Caki2 (cell line): ENCODE measurements at regions not wholly inside any gene's neighbourhood (a gene's known extent, or its start where the extent isn't known, plus 50 kb on each side); places are given as distances from the start of the nearest gene placed in this dataset.

Source experiments
- DNase-seq: peaks from one replicate; pipeline ENCODE4 v3.0.0-alpha.2; 2015; ENCODE audit warnings: low read depth
- in situ Hi-C: cut with HindIII; loops from 2 replicates; pipeline ENCODE4 v1.10.0; 2016; ENCODE audit warnings: low sequenced_read_pairs, low pct_unique_long_range_greater_than_20kb, mixed read lengths

DNA sequence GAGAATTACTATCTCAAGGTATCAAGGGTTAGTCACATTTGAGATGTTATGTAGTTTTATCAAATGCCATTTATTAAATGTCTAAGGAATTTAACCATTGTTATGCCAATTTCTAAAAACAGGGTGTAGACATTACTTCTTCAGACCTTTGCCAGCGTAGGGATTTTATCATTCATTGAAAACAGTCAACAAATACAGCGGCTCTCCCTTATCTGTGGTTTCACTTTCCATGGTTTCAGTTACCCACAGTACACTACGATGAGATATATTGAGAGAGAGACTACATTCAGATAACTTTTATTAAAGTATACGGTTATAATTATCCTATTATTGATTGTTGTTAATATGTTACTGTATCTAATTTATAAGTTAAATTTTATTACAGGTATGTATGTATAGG lies 234.7 kb downstream of the TMX3 start:
- no peak for DNase-seq
- in situ Hi-C loops, result no loop called here

DNA sequence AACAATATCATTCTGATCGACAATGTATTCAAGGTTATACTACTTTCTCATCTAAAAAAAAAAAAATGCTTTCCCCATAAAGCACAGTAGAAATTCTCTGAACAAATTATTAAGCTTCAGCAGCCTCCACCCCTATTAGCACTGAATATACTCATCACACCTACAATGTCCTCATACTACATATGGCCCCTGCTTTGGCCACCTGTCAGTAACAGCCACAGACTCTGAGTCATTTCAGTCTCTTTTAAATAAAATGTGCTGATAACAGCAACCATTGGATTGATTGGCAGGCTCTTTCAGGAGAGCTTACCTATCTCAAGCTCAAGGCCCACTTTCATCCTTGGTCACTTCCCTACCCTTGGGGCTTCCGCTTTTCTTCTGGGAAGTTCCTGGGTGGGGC lies 236.7 kb downstream of the TMX3 start:
- DNase-seq, result no peak
- in situ Hi-C loops, result no loop called here

GRCh38 chr18:68475883-68476282 lies 239.0 kb downstream of the TMX3 start:
- in situ Hi-C loops, result no loop called here
- DNase-seq, result no peak

DNA sequence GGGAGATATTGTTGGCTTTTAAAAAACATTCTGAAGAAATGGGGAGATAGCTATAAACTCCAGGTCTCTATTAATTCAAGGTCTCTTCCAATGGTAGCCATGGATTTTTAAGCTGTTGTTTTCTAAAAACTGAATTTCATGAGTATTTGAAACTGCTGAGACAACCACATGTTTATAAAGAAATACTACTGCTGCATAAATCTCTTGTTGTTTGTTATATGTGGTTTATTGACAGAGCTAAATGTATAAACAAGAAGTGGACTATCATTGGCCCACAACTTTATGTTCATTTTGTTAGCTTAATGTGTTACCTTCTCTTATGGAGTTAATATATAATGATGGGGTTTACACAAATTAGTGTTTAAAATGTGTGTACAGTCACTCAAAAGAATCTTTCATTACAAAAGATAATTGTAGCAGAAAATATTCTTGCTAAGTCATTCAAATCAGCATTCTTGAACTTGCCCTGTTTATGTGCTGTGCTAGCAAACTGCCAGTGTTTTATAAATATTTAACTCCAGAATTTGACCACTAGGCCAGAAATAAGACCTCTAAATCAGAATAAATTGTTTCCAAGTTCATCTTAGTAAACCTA lies 242.1 kb downstream of the TMX3 start:
- DNase-seq, result no peak
- in situ Hi-C loops, result no loop called here

- in situ Hi-C loops, result no loop called here
- DNase-seq, result no peak
Measured at GRCh38 chr18:68469049-68469625, 245.8 kb downstream of the TMX3 start.

DNA sequence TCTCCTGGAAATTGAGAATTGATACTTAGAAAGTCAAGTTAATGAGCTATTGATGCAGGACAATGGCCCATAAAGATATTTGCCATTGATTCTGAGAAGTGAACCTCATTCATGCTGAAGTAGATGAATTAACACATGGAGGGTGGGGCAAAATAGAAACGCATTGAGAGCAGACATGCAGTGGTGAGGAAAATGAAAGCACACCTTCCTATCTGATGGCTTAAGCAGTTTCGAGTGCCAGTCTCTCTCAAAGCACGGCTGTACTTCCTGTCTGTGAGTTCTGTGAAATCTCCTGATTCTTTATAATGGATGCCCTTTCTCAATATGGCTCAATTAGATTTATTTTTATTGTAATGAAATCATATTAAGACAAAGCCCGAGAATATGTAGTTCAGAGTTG lies 247.0 kb downstream of the TMX3 start:
- in situ Hi-C loops, result no loop called here
- no peak for DNase-seq

DNA sequence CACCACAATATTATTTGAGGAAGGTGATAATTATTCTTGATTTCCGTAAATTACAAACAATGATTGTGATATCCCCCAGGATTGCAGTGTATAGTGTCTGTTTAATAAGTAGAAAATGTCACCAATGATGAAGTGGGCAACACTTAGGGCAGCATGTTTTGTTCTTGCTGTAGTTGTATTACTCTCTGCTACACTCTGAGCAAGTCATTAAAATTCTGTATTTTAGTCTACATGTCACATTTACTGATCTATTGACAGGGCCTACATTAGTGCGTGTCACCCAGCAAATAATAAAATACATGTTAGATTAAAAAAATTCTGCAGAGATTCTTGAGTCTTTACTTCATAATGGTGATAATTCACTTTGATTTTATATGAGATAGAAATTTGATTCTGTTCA lies 247.6 kb downstream of the TMX3 start:
- no peak for DNase-seq
- in situ Hi-C loops, result no loop called here

- DNase-seq, result no peak
- in situ Hi-C loops, result no loop called here
Measured at GRCh38 chr18:68466672-68467071, 248.2 kb downstream of the TMX3 start.

GRCh38 chr18:68462766-68463165 lies 252.1 kb downstream of the TMX3 start:
- in situ Hi-C loops, result no loop called here
- no peak for DNase-seq

DNA sequence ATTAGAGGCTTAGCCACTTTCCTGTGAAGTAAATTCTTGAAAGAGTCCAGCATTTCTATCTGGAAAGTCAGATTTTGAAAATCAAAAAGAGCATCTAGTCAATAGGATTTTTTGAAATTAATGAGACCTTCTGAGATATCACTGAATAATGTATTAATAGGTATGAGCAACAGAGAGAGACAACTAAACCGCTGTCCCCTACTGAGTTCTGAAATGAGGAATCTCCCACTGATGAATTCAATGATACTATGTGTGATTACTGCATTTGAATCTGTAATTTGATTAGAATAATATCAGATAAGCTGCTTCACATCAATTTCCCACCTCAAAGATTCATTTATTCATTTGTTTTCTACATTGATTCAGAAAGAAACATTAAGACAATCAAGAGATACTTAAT lies 252.8 kb downstream of the TMX3 start:
- in situ Hi-C loops, result no loop called here
- no peak for DNase-seq

DNA sequence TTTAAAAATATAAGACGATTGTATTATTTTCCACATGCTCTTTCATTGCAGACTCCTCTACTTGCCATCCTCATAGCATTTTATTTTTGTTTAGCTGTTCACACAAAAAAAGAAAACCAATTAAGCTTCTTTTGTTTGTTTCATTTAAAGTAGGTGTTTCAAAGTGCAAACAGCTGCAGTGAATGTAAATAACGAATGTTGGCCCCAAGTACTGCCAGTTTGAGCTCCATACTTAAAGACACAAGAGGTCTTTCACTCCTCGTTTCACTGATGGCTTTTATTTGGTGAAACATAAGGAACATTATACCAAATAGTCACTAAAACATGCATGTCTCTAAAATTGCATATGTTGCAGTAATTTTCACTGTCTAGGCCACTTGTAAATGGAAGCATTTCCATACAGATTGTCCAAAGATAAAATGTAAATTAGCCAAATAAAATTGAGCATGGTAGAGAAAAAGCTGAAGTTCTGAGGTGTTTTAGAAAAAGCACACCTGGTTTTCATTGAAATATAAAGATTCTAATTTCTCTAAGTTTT lies 253.4 kb downstream of the TMX3 start:
- DNase-seq, result no peak
- in situ Hi-C loops, result no loop called here

GRCh38 chr18:68459968-68460367 lies 254.9 kb downstream of the TMX3 start:
- in situ Hi-C loops, result no loop called here

DNA sequence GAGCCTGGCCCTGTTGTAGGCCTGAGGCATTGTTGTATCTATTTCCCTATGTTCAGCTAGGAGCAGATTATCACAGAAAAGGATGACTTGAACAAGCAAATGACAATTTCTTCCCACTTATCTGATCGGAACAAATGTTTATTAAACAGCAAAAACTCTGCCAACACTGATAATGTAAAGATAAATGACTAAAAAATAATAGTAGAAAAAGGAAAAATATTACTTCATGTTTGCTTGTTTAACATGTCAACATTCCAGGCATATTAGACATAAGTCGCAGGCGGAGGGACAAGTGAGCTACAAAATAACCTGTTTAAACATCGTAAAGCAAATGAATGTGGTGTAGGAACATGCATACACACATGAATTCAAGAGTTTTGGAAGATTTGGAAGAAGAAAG lies 257.9 kb downstream of the TMX3 start:
- DNase-seq, result no peak
- in situ Hi-C loops, result no loop called here

More at GRCh38 chr18:68459968-68460367, 254.9 kb downstream of the TMX3 start:
- no peak for DNase-seq

- in situ Hi-C loops, result no loop called here
- DNase-seq, result no peak
Measured at GRCh38 chr18:68455229-68455603, 259.7 kb downstream of the TMX3 start.

DNA sequence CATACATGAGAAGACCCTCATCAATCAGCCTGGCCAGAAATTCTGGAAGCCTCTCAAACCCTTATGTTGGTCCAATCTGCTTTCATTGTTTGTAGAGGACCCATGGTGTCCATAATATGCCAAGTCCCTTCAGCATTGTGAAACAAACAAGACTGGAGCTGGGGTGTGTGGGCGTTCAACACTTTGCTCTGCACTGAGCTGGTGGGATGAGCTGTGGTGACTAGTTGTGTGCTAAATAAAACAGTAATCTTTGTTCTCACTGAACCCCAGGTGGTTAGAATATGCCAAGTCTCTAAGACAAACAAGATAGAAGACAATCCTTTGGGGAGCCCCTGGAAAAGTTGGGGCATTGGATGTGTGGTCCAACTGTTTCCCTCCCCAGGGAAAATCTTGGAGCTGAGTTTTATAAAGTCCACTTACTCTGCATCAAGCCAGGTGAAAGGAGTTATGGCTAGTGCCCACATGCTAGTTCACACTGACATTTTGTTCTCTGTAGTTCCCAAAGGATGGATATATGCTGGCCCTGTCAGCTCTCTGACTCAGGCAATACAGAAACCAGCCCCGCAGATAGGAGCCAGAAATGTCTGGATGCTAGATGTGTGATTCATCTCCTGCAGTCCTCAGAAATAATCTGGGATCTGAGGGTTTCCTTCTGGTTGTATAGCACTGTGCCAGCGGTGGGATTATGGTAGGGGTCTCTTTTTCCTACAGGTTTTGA lies 260.2 kb downstream of the TMX3 start:
- no peak for DNase-seq
- in situ Hi-C loops, result no loop called here

DNA sequence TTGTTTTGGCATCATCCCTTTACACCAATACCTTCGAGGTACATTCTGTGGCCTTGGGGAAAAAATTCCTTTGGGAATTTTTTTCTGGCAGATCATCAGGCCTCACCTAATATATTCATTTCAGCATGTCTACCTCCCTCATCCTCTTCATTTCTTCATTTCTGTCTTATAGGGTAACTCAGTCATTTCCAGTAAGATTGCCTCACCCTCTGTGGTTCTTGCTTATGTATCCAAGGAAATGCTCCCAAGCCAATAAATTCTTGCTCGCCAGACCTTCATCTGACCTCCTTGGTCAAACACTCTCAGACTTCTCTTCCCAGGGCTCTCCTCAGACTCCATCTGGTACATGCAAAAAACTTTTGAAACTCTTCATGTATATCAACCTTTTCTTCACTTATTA lies 265.6 kb downstream of the TMX3 start:
- in situ Hi-C loops, result no loop called here
- DNase-seq, result no peak

- in situ Hi-C loops, result no loop called here
- DNase-seq, result no peak
Measured at GRCh38 chr18:68448736-68449135, 266.2 kb downstream of the TMX3 start.

GRCh38 chr18:68447286-68447685 lies 267.6 kb downstream of the TMX3 start:
- DNase-seq, result no peak
- in situ Hi-C loops, result no loop called here

DNA sequence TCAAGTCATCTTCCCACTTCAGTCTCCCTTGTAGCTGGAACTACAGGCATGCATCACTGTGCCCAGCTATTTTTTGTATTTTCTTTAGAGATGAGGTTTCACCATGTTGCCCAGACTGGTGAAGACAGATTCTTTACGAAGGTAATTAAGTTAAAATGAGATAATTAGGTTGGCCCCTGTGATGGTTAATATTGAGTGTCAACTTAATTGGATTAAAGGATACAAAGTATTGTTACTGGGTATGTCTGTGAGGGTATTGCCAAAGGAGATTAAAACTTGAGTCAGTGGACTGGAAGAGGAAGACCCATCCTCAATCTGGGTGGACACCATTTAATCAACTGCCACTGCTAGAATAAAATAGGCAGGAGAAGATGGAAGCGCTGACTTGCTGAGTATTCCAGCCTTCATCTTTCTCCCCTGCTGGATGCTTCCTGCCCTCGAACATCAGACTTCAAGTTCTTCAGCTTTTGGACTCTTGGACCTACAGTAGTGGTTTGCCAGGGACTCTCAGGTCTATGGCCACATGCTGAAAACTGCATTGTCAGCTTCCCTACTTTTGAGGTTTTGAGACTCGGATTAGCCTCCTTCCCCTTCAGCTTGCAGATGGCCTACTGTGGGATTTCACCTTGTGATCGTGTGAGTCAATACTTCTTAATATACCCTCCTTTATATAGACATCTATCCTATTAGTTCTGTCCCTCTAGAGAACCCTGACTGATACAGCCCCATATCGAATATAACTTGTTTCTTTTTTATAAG lies 269.1 kb downstream of the TMX3 start:
- in situ Hi-C loops, result no loop called here
- DNase-seq, result no peak
